KOPT-K1 (cell line): ENCODE measurements at regions not wholly inside any gene's neighbourhood (a gene's known extent, or its start where the extent isn't known, plus 50 kb on each side); places are given as distances from the start of the nearest gene placed in this dataset.

Experiments used
- H3K27ac ChIP-seq: fragments of 200-600 bp; sonication (generic); 2 replicates; pipeline ENCODE4 v1.5.1; 2016; ENCODE audit warnings: antibody characterized with exemption, mild to moderate bottlenecking, low read depth, low read length; ENCODE audit not compliant: poor library complexity, severe bottlenecking
- H3K36me3 ChIP-seq: fragments of 200-600 bp; sonication (generic); 2 replicates; pipeline ENCODE4 v1.5.1; 2017; ENCODE audit warnings: antibody characterized with exemption, mild to moderate bottlenecking, low read length, moderate library complexity; ENCODE audit not compliant: insufficient read depth
- H3K9me3 ChIP-seq: fragments of 200-600 bp; sonication (generic); 2 replicates; pipeline ENCODE4 v1.5.1; 2017; ENCODE audit warnings: antibody characterized with exemption, low read length, mild to moderate bottlenecking; ENCODE audit not compliant: insufficient read depth, poor library complexity, severe bottlenecking

- H3K27ac ChIP-seq: peak overlapping the region; percentile 77
Observed at GRCh38 chr5:100731768-100732167, 171.3 kb downstream of the ST8SIA4 start.

GRCh38 chr5:100746730-100747129 lies 156.4 kb downstream of the ST8SIA4 start:
- Histone ChIP-seq H3K27ac (peak overlapping the region; percentile 49), H3K36me3 (no peaks in the 10 kb centered on the region), H3K9me3 (no peaks in the 10 kb centered on the region)

More at GRCh38 chr5:100731768-100732167, 171.3 kb downstream of the ST8SIA4 start:
- H3K9me3 ChIP-seq: no peaks in the 10 kb centered on the region
- H3K36me3 ChIP-seq: no peaks in the 10 kb centered on the region

- Histone ChIP-seq H3K9me3 (no peaks in the 10 kb centered on the region), H3K36me3 (no peaks in the 10 kb centered on the region), H3K27ac (no peak overlapping the region)
Observed at GRCh38 chr5:100749771-100750284, 153.3 kb downstream of the ST8SIA4 start.

- Histone ChIP-seq H3K9me3 (no peaks in the 10 kb centered on the region), H3K27ac (no peak overlapping the region), H3K36me3 (no peaks in the 10 kb centered on the region)
Observed at GRCh38 chr5:100755435-100755834, 147.6 kb downstream of the ST8SIA4 start.
